Astrocyte (in vitro differentiated cells and primary cell): ENCODE measurements at regions not wholly inside any gene's neighbourhood (a gene's known extent, or its start where the extent isn't known, plus 50 kb on each side); places are given as distances from the start of the nearest gene placed in this dataset.

ENCODE experiments used
- DNase-seq: peaks from one replicate; pipeline ENCODE4 v3.0.0-alpha.2; 2010; ENCODE audit warnings: low read depth
- FAIRE-seq: peaks from 2 replicates; lab custom pipeline; 2011; peaks lifted over from hg19 to GRCh38; lab: Jason Lieb, UNC
- H2AFZ ChIP-seq: 2 replicates; pipeline ENCODE4 v1.6.0; 2012; ENCODE audit warnings: low read depth, low read length, inconsistent platforms
- H3K27ac ChIP-seq: 2 replicates; pipeline ENCODE4 v1.5.1; 2011; ENCODE audit warnings: low read depth, low read length, inconsistent platforms
- H3K27me3 ChIP-seq: 2 replicates; pipeline ENCODE4 v1.6.0; 2011; ENCODE audit warnings: low read length, inconsistent platforms; ENCODE audit not compliant: insufficient read depth
- H3K36me3 ChIP-seq: 2 replicates; pipeline ENCODE4 v1.5.1; 2011; ENCODE audit warnings: low read length, inconsistent platforms; ENCODE audit not compliant: insufficient read depth
- H3K4me1 ChIP-seq: 2 replicates; pipeline ENCODE4 v1.5.1; 2011; ENCODE audit warnings: low read length, inconsistent platforms; ENCODE audit not compliant: insufficient read depth
- H3K4me2 ChIP-seq: 2 replicates; pipeline ENCODE4 v1.6.0; 2012; ENCODE audit warnings: low read length, inconsistent platforms
- H3K4me3 ChIP-seq: 2 replicates; pipeline ENCODE4 v1.5.1; 2011; ENCODE audit warnings: low read depth, mild to moderate bottlenecking, low read length, inconsistent platforms; ENCODE audit not compliant: insufficient read depth
- H3K79me2 ChIP-seq: 2 replicates; pipeline ENCODE4 v1.6.0; 2012; ENCODE audit warnings: mild to moderate bottlenecking, low read length, inconsistent platforms; ENCODE audit not compliant: insufficient read depth
- H3K9ac ChIP-seq: 2 replicates; pipeline ENCODE4 v1.6.0; 2012; ENCODE audit warnings: mild to moderate bottlenecking, low read length, inconsistent platforms
- H3K9me3 ChIP-seq: 2 replicates; pipeline ENCODE4 v1.5.1; 2012; ENCODE audit warnings: low read depth, mild to moderate bottlenecking, low read length, inconsistent platforms; ENCODE audit not compliant: insufficient read depth
- H4K20me1 ChIP-seq: 2 replicates; pipeline ENCODE4 v1.6.0; 2012; ENCODE audit warnings: low read length, inconsistent platforms; ENCODE audit not compliant: insufficient read depth
- H3K27ac Mint-ChIP-seq: one replicate; pipeline ENCODE4 v1.8.0; 2021; ENCODE audit warnings: mild to moderate bottlenecking, mixed read lengths; ENCODE audit not compliant: unreplicated experiment
- H3K27me3 Mint-ChIP-seq: one replicate; pipeline ENCODE4 v1.8.0; 2021; ENCODE audit warnings: low read depth, mixed read lengths; ENCODE audit not compliant: unreplicated experiment
- H3K36me3 Mint-ChIP-seq: one replicate; pipeline ENCODE4 v1.8.0; 2021; ENCODE audit warnings: low read depth, mixed read lengths; ENCODE audit not compliant: unreplicated experiment
- H3K4me1 Mint-ChIP-seq: one replicate; pipeline ENCODE4 v1.8.0; 2021; ENCODE audit warnings: low read depth, mixed read lengths; ENCODE audit not compliant: unreplicated experiment
- H3K4me3 Mint-ChIP-seq: one replicate; pipeline ENCODE4 v1.8.0; 2021; ENCODE audit warnings: mild to moderate bottlenecking, moderate library complexity, mixed read lengths; ENCODE audit not compliant: unreplicated experiment
- H3K9me3 Mint-ChIP-seq: one replicate; pipeline ENCODE4 v1.8.0; 2021; ENCODE audit warnings: mild to moderate bottlenecking, mixed read lengths; ENCODE audit not compliant: unreplicated experiment
- EZH2 ChIP-seq: IDR thresholded peaks from 2 replicates; pipeline ENCODE4 v1.6.1; 2012; ENCODE audit warnings: mild to moderate bottlenecking, low read length, inconsistent platforms; ENCODE audit not compliant: insufficient read depth
- TF ChIP-seq, protein P1 (sequence below): IDR thresholded peaks from 2 replicates; pipeline ENCODE4 v1.5.1; 2011; ENCODE audit warnings: low read depth, mild to moderate bottlenecking, inconsistent platforms, low read length, moderate library complexity; ENCODE audit not compliant: insufficient read depth

DNA sequence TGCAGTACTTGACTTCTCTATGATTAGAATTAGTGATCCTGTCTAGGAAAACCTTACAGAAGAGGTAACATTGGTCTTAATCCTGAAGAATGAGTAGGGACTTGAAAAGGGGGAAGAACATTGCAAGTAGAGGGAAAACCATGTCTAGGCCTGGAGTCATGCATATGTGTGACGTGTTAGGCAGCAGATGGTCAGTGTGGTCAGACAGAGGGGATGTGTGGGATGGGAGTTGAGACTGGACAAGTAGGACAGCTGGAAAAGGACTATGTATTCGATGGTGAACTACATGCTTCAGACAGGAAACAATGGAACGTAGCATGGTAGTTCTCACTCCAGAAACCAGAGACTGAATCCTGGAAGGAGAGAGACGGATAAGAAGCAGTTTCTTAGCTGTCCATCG is 235.6 kb upstream of the LRTM1 start:
- no peaks in the 10 kb centered on the region for H3K27me3 Mint-ChIP-seq
- Histone ChIP-seq H3K79me2 (no peaks in the 10 kb centered on the region), H3K4me3 (no peak overlapping the region), H3K9me3 (no peaks in the 10 kb centered on the region), H3K36me3 (no peaks in the 10 kb centered on the region), H3K4me1 (peaks cover 51% of the 10 kb centered on the region), H4K20me1 (no peaks in the 10 kb centered on the region), H3K27ac (peak overlapping the region; percentile 99), H2AFZ (no peak overlapping the region), H3K9ac (no peak overlapping the region), H3K27me3 (no peaks in the 10 kb centered on the region), H3K4me2 (no peak overlapping the region)
- peaks cover 43% of the 10 kb centered on the region for H3K4me1 Mint-ChIP-seq
- no peaks in the 10 kb centered on the region for H3K36me3 Mint-ChIP-seq
- H3K4me3 Mint-ChIP-seq = no peak overlapping the region
- H3K9me3 Mint-ChIP-seq = peaks cover under 1% of the 10 kb centered on the region
- TF ChIP-seq EZH2 = no peak
- TF ChIP-seq, protein P1, sequence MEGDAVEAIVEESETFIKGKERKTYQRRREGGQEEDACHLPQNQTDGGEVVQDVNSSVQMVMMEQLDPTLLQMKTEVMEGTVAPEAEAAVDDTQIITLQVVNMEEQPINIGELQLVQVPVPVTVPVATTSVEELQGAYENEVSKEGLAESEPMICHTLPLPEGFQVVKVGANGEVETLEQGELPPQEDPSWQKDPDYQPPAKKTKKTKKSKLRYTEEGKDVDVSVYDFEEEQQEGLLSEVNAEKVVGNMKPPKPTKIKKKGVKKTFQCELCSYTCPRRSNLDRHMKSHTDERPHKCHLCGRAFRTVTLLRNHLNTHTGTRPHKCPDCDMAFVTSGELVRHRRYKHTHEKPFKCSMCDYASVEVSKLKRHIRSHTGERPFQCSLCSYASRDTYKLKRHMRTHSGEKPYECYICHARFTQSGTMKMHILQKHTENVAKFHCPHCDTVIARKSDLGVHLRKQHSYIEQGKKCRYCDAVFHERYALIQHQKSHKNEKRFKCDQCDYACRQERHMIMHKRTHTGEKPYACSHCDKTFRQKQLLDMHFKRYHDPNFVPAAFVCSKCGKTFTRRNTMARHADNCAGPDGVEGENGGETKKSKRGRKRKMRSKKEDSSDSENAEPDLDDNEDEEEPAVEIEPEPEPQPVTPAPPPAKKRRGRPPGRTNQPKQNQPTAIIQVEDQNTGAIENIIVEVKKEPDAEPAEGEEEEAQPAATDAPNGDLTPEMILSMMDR = no peak
- H3K27ac Mint-ChIP-seq = peak overlapping the region; percentile 14
- DNase-seq = no peak
- FAIRE-seq = peak; percentile 26

DNA sequence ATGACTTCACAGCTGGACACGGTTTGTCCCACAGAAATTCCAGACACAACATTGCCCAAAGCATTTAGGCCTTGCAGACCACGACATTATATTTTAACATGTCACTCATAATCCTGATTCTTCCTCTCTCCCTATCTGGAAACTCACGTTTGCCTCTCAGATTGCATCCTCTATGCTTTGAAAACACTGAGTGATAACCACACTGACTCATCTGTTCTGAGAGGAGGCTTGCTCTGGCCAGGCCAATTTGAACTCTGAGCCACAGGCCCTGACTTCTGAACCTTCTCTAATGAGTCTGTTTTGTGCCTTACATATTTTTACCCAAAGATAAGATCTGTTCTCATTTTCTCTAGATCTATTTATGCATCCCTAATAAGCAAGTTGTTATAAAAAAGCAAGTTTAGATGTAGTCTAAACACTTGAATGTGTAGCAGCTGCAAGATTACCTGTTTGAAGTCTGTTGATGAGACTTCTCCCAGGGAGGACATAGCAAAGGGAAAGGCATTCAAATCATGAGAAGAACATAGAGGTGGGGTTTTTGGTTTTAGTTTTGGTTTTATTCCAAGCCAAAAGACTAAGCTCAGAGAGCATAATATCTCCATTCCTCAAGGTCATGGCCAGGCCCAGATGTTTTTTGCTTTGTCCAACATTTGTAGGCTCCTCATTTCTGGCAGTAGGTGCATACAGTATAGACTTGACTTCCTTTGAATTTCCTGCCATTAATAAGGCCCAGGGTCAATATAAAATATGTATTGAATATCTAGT is 234.4 kb upstream of the LRTM1 start:
- Histone ChIP-seq H3K4me2 (peak overlapping the region; percentile 78), H2AFZ (no peak overlapping the region), H3K9me3 (no peaks in the 10 kb centered on the region), H3K9ac (peak overlapping the region; percentile 78), H4K20me1 (no peaks in the 10 kb centered on the region), H3K4me1 (peaks cover 53% of the 10 kb centered on the region), H3K36me3 (no peaks in the 10 kb centered on the region), H3K79me2 (no peaks in the 10 kb centered on the region), H3K27me3 (no peaks in the 10 kb centered on the region), H3K4me3 (no peak overlapping the region), H3K27ac (peak overlapping the region; percentile 99)
- Mint-ChIP-seq H3K27ac (peak overlapping the region; percentile 86), H3K4me1 (peaks cover 49% of the 10 kb centered on the region), H3K4me3 (no peak overlapping the region), H3K36me3 (no peaks in the 10 kb centered on the region), H3K27me3 (no peaks in the 10 kb centered on the region), H3K9me3 (no peaks in the 10 kb centered on the region)
- TF ChIP-seq, protein P1 = no peak
- no peak for TF ChIP-seq EZH2
- DNase-seq (peak; percentile 84), FAIRE-seq (peak; percentile 97)

DNA sequence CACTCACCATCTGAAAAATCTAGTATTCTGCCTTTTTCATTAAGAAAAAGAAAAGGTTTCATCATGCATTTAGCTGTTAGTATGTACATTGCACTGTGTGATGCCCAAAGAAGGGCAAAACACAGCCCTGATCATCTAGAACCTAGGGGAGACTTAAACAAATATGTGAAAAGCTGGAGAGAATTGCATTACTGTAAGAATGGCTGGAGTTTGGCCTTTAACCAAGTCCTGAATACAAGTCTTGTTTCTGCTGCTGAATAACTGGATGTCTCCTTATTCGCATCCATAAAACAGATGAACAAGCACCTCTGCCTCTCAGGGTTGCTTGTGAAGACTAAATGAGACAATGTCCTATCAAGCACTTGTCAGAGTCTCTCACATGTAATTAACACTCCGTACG is 233.4 kb upstream of the LRTM1 start:
- no peaks in the 10 kb centered on the region for H3K27me3 ChIP-seq
- Mint-ChIP-seq H3K4me1 (peaks cover 48% of the 10 kb centered on the region), H3K36me3 (no peaks in the 10 kb centered on the region), H3K9me3 (no peaks in the 10 kb centered on the region), H3K27ac (peak overlapping the region; percentile 89), H3K4me3 (no peak overlapping the region), H3K27me3 (no peaks in the 10 kb centered on the region)
- H2AFZ ChIP-seq = no peak overlapping the region
- FAIRE-seq (peak; percentile 60), DNase-seq (no peak)
- peak overlapping the region; percentile 78 for H3K9ac ChIP-seq
- peak overlapping the region; percentile 78 for H3K4me2 ChIP-seq
- H3K9me3 ChIP-seq = no peaks in the 10 kb centered on the region
- TF ChIP-seq EZH2 = no peak
- TF ChIP-seq, protein P1 = no peak
- H3K79me2 ChIP-seq = no peaks in the 10 kb centered on the region
- peak overlapping the region; percentile 14 for H3K4me3 ChIP-seq
- H3K36me3 ChIP-seq = no peaks in the 10 kb centered on the region
- H3K27ac ChIP-seq = peak overlapping the region; percentile 99
- H4K20me1 ChIP-seq = no peaks in the 10 kb centered on the region
- peaks cover 56% of the 10 kb centered on the region for H3K4me1 ChIP-seq
